SK-MEL-5 (cell line): ENCODE measurements at regions not wholly inside any gene's neighbourhood (a gene's known extent, or its start where the extent isn't known, plus 50 kb on each side); places are given as distances from the start of the nearest gene placed in this dataset.
A peak's percentile ranks its signal among the peaks of the same experiment; 100 is the strongest.
"Not testable (repeated sequence)": the region's sequence is repeated elsewhere in the genome, so short reads cannot be mapped to it uniquely, and the experiment has no call there.

Experiments used
- DNase-seq: peaks from one replicate; pipeline ENCODE4 v3.0.0-alpha.2; 2016; ENCODE audit warnings: low read depth, low spot score
- in situ Hi-C: cut with HindIII; loops from 2 replicates; pipeline ENCODE4 v1.10.0; 2016; ENCODE audit warnings: low sequenced_read_pairs, high pct_unique_total_duplicates, low pct_unique_long_range_greater_than_20kb

DNA sequence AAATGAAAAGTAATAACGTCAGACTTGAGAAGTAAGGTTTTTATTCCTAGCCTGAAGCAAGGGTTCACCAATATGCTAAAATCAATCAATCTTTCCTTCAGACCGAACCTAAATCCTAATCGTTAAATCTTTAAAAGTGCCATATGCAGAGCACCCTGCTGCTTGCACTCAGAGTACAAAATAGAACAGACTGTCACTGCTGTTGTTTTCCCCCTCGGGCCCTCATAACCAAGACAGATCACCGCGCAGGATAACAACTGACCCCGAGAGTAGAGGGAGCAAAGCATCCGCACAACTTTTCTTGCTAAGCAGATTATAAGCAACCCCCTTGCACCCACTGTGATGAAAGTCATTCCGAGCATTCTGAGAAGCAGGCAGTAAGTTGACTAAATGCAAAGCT is 550.9 kb upstream of the NDST4 start:
- in situ Hi-C loops: no loop called here
- DNase-seq: no peak

DNA sequence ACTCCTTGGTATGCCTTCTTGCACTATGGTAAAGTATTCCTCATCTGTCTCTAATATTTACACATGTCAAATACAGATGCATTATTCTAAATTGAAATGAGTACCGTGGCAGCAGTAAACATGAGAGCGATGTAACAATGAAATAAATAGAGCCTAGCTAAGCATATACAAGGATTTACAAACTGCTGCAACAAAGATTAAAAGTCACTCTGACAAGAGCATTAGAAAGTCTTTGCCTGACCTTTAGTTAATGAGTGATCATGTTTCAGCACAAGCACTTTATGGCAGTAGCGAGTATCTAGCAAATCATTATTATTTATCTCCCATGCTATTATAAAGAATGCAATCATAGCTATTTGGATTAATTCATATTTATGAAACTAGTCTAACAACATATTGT is 547.0 kb upstream of the NDST4 start:
- in situ Hi-C loops: no loop called here
- no peak for DNase-seq

DNA sequence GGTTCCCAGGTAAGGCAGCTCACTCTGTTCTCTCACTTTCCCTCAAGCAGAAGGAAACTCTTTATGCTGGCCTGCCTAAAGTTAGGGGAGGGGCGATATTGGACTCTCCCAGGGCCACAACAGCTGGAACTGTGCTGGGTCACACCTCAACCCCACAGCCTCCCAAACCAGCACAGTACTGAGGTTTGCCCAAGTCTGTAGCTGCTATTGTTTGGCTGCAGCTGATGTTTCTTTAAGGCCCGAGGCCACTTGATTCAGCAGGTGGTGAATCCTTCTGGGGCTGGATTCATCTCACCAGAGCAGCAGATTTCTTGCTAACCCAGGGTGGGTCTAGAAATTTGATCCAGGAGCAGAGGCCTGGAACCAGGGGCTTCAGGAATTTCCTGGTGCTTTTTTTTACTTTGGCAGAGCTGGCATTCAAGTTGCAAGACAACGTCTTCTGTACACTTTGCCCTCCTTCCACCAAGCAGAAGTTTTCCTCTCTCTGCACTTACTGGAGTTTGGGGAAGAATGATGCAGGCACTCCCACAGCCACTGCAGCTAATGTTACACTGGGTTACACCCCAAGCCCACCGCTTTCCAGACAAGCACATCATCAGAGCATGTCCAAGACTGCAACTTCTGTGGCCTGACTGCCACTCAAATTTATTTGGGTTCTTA is 544.7 kb upstream of the NDST4 start:
- no peak for DNase-seq
- in situ Hi-C loops: no loop called here

DNA sequence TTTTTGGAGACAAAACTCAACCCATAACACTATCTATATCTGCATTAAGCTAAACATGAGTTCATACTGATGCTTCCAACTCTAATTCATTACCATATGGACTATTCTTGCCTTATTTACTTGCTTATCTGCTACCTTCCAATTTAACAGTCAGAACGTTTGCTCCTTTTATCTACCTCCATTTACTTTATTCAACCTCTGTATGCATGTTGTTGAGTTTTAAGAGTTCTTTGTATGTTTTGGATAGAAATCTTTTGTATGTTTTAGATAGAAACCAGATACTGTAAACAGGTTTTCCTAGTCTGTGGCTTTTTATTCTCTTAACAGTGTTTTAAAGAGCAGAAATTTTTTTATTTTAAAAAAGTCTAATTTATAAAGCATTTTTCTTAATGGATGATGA is 542.2 kb upstream of the NDST4 start:
- no peak for DNase-seq
- in situ Hi-C loops: no loop called here

DNA sequence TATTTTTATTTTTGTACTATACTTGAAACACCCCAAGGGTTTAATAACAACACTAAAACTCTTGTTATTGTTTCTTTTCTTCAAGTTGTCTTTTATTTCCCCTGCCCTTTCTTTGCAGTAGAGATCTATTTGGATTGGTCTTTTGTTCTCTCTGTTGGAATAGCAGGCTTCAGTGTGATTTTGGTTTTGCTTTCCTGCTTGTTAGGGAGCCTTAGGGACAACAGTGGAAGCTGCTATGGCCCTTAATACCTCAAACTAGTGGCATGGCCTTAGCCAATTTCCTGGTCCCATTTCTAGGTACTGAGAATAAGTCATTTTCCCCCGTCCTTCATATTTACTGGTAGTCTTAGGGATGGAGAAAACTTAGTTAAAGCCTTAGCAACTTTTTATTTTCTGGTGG is 535.4 kb upstream of the NDST4 start:
- no peak for DNase-seq
- in situ Hi-C loops: no loop called here

DNA sequence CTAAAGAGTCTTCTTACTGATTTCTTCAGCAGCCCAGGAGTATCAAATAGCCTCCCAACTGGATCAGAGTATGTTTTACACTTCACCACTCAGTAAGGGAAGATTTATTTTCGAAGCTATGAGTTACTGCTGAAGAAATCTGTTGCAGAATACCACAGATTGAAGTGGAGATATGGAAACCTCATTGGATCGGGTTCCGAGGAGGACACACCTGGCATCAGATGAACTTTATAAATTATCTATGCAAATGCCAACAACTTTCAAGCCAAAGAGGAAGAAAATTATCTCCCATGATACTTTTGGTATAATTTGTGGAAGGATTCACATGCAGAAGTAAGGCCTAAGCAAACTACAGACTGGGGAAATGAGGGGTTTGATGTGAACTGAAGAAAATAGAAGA is 515.9 kb upstream of the NDST4 start:
- DNase-seq: no peak
- in situ Hi-C loops: no loop called here

DNA sequence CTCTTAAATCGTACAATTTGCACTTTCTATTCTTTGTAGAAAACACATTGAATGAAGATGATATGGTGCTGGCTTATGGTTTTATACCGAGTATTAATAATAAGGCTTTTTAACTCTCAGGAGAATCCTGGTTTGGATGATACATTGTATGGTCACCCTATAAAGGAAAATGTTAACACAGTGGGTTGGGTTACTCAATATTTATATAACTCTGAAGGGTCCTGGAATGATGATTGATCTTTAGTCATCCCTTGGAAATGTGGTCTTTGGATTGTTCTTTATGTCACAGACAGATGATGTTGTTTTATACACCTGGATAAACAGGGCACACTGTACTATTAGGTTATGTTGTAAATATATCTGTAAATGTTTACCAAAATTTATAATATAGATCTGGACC is 496.2 kb upstream of the NDST4 start:
- in situ Hi-C loops: no loop called here
- no peak for DNase-seq

DNA sequence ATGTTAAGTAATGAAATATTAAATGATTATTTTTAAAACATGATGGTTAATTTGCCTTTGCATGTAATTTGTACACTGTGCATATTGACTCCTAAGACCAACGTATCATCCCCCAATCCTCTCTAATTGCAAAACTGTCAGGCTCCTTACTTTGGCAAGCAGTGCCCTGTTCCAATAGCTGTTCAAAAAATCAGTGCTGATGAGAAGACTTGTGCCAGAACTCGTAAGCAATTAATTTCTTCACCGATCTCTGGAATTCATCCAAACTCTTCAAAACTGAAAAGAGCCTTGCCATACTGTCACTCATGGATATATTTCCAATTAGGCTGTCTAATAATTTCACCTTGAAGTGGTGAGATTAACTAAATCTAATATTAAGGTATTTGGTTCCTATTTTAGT is 493.9 kb upstream of the NDST4 start:
- in situ Hi-C loops: no loop called here
- DNase-seq: no peak

DNA sequence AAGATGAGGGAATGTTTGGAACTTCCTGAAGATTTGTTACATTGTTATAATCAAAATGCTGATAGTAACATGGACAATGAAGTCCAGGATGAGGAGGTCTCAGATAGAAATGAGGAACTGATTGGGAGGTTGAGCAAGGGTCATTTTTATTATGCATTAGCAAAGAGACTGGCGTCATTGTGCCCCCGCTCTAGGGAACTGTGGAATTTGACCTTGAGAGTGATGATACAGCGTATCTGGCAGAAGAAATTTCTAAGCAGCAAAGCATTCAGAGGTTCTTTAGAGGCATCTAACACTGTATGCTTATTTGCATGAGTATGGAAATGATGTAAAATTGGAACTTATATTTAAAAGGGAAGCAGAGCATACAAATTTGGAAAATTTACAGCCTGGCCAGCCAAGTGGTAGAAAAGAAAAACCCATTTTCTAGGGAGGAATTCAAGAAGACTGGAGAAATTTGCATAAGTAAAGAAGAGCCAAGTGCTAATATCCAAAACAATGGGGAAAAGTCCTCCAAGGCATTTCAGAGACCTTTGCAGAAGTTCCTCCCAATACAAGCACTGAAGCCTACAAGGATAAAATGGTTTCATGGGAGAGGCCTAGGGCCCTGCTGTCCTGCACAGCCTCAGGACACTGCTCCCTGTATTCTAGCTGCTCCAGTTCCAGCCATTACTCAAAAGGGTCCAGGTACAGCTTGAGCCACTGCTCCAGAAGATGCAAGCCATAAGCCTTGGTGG is 483.0 kb upstream of the NDST4 start:
- no peak for DNase-seq
- in situ Hi-C loops: no loop called here

DNA sequence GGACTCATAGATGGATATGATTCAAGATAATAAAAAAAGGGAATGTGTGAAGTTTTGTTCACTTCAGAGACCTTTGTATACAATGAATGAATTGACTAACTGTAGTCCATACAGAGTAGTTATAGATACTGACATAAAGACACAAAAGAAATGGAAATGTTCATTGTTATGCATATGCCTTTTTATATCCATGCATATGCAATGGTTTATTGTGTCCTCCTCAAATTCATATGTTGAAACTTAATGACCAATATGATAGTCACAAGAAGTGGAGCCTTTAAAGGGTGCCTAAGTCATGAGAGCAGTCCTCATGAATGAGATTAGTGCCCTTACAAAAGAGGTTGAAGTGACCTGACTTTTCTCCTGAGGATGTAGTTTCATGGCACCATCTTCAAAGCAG is 467.5 kb upstream of the NDST4 start:
- in situ Hi-C loops: no loop called here

DNA sequence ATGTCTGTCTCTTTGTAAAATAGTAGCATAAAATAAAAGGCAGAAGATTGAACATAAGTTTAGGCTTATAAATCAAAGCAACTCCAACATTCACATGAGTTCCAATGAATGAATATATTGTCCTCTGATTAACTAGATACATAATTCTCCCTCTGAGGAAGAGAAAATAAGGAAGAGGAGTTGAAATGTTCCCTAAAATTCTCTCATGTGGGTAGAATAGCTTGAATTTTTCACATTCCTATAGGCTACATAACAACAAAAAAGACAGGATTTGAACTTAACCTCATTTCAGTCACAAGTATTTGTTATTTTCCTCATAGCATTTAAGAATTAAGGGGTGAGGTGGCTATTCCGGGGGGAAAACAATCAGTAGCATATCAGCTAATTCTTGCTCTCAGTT is 462.4 kb upstream of the NDST4 start:
- peak; percentile 1 for DNase-seq
- in situ Hi-C loops: no loop called here

More for the DNA sequence above, 467.5 kb upstream of the NDST4 start:
- no peak for DNase-seq

DNA sequence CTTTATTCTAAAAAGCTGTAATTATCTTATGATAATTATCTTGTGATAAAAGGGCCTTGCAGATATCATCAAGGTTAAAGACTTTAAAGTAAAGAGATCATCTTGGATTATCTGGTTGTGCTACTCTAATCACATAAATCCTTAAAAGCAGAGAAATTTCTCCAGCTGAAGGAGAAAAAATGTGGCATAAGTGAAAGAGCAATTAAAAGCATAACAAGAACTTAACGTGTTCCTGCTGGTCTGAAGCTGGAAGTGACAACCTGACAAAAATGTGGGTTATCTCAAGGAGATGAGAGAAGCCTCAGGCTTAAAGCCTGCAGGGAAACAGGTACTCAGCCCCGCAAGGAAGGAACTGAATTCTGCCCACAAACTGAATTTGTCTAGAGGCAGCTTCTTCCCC is 449.1 kb upstream of the NDST4 start:
- in situ Hi-C loops: no loop called here
- DNase-seq: no peak

DNA sequence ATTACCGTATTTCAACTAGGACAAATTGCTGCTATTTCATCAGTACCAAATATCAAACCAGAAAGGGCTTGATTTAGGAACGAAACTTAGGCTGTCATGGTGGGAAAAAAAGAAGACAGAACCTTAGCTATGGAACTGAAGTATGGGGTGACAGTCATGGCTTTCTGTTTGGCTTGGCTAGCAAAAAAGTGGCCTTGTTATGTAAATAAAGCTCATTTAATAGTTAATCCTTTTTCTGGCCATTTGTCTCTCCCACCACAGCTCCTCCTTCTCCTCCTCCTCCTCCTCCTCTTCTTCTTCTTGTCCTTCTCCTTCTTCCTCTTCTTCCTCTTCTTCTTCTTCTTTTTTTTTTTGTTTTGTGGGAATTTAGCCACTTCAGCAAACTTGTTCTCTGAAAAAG is 434.7 kb upstream of the NDST4 start:
- DNase-seq: no peak
- in situ Hi-C loops: no loop called here

DNA sequence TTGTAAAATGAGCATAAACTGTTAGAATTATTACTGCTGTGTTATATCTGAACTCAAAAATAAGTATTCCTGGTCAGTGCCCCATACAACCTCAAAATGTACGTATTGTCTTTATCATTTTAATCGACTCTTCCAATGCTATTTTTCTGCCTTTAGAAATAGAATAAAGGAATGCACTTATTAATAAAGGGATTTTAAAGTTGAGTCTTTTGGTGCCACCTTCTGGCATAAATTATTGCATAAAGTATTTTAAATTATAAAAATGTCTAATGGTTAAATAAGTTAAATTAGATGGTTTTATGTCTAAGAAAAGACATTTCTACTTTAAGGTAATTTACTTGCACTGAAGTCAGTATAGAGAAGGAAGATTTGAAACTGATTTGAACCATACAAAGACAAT is 424.0 kb upstream of the NDST4 start:
- in situ Hi-C loops: no loop called here
- DNase-seq: peak; percentile 17

DNA sequence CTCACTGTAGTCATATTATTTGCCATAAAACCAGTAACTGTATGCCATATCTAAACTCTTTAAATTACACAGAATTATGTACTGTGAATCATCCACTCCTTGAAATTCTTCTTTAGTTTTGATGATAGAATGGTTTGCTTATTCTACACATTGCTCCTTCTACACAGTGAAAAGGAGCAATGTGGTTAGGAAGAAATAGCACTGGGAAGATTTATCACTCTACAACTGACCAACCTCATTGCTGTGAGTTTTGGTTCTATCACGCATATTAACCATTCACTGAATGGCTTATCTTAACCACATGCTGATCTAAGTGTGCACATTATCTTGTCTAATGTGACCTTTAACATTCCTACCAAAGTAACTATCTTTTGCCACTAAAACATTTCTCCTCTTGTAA is 415.7 kb upstream of the NDST4 start:
- in situ Hi-C loops: no loop called here
- DNase-seq: no peak

DNA sequence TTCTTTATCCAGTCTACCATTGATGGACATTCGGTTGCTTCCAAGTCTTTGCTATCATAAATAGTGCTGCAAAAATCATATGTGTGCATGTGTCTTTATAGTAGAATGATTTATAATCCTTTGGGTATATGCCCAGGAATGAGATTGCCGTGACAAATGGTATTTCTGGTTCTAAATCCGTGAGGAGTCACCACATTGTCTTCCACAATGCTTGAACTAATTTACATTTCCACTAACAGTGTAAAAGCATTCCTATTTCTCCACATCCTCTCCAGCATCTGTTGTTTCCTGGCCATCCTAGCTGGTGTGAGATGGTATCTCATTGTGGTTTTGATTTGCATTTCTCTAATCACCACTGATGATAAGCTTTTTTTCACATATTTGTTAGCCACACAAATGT is 406.1 kb upstream of the NDST4 start:
- DNase-seq, in situ Hi-C loops: not testable (repeated sequence)

DNA sequence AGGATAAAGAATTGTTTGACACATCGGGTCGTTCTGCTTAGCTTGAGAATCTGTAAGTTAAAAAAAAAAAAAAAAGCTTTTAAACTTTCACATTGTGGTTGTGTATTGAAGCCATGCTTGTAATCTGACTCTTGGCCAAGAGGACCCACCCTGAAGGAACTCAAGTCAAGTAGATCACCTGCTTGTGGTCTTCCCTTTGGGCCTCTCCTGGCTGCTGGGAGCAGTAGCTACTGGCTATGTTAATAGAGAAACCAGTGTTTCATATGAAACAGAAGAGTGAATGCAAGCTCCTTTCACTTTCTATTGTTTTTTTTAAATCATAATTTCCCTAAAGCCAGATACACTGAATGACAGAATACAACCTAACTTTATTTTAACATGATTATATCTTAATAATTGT is 402.4 kb upstream of the NDST4 start:
- in situ Hi-C loops: no loop called here
- no peak for DNase-seq

DNA sequence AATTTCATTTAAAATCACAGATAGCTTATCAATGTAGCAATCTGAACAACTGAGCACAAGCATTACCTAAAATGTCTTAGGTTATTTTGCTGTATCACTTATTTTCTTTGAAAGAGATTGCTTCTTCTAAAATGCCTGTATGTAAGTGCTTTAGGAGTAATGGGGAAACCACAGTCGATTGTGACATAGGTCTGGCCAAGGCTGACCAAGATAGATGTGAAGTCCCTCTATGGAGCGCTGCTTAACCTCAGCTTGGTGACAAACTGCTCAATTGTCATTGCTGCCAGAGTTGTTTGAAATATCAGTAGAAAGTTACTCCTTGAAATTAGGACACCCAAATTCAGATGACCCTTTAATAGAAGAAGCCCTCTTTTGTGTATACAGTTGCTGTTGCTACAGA is 401.9 kb upstream of the NDST4 start:
- no peak for DNase-seq
- in situ Hi-C loops: no loop called here

DNA sequence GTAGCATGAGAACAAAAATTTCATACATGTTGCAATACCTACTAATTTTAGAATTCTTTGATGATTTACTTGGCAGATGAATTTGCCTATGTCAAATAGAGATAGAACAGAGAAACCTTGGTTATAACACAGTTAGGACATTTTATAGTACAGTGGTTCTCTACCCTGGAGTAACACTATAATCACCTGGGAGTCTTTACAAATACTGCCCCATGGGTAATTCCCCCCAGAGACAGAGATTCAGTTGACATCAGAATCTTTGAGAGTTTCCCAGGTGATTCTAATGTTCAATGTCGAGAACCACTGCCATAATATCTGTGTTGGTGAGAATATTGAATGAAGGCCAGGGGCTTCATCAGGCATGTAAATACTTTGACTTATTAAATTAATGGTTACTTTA is 401.3 kb upstream of the NDST4 start:
- no peak for DNase-seq
- in situ Hi-C loops: no loop called here

DNA sequence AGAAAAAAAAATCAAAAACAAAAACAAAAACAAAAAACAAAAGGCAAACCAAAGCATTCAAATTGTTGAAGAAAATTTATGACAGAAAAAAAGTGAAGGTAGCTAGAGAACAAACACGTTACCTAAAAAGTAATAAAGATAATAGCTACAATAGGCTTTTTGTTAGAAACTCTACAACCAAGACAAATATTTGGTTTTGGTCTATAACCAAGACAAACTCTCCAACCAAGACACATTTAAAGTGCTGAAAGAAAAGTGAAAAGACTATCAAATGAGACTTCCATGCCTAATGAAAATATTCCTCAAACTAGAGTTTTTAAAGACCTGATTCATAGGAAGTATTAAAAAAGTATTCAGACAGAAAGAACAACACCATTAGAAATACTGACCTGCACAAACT is 391.9 kb upstream of the NDST4 start:
- in situ Hi-C loops: no loop called here
- no peak for DNase-seq
